ENCODE measurements at regions not wholly inside any gene's neighbourhood (a gene's known extent, or its start where the extent isn't known, plus 50 kb on each side); places are given as distances from the start of the nearest gene placed in this dataset.

- TF ChIP-seq EZH2 (IDR thresholded peaks at IDR 0.05; ENCODE audit: borderline replicate concordance, low read length), result no peak
- no peak for TF ChIP-seq CTCF (IDR thresholded peaks at IDR 0.05; ENCODE audit: low read length)
Measured at GRCh38 chr10:108301002-108301401, 1136.5 kb upstream of the SORCS1 start.

All from OCI-LY1 (cell line).